ENCODE measurements at regions not wholly inside any gene's neighbourhood (a gene's known extent, or its start where the extent isn't known, plus 50 kb on each side); places are given as distances from the start of the nearest gene placed in this dataset.

DNA sequence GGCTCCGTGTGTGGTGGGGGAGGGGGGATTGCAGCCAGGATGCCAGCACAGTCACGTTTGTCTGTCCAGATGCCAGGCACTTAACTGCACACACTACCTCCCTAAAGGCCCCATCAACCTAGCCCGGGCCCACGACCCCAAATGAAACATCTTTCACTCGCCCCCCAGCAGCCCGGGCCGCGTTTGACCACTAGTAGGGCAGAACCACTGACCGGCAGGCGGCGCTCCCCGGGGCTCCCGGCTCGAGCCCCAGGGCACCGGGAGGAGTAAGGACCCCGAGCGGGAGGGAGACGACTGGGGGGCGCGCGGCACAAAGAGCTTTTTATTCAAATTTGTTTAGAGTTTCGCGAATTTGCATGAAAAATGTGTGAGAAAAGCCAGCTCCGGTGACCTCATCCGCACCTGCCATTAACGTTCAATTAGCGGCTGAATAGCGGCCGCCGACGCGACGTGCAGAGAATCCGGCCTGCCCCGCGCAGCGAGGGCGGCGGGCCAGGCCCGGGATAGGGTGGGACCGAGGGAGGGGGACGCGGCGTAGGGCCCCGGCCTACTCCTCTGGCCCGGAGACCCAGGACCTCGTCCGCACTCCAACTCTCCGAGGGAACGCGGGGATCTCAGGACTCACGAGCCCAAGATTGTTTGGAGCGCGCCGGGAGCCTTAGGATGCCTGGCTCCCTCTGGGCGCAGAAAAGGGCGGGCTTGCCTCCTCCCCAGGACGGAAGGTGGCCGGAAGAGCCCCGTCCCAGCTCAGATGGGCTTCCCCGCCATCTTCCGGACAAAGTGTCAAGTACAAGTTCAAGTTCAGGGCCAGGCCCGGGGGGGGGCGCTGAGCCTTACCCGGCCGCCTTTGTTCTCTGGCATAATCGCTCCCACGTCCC lies 64.9 kb upstream of the POLG start:
- no peak for DNase-seq

DNA sequence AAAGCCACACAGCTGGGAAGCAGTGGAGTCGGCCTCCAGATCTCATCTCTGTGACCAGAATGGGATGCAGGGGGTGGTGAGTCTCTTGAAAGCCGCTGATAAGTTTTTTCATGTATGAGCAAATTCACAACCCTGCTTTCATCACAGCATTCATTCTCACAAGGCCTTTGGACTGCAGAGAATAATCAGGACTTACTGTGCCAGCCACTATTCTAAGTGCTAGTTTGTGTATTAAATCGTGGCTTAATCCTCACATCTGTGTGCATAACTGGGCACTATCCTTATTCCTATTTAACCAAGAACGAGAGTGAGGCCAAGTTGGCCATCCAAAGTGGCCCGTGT lies 64.2 kb upstream of the POLG start:
- no peak for DNase-seq

GRCh38 chr15:89397653-89398023 lies 63.0 kb upstream of the POLG start:
- no peak for DNase-seq

GRCh38 chr15:89396723-89397652 lies 62.4 kb upstream of the POLG start:
- DNase-seq = no peak

DNA sequence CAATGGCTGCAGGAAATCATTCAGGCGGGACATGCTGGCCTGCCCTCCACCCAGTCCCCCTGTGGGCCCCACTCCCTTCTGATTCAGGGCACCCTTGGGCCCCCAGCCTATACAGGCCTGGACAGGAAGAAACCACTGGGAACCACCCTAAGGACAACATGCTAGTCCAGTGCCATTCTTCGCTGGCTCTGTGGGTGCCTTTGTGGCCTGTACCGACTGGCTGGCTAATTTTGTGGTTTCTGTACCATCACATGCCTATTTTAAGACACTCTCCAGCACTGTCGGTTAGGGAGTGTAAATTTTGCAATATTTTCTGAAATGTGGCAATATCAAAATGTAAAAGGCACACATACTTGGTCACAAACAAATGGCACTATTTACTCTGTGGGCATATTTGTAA lies 61.4 kb upstream of the POLG start:
- DNase-seq = no peak

DNA sequence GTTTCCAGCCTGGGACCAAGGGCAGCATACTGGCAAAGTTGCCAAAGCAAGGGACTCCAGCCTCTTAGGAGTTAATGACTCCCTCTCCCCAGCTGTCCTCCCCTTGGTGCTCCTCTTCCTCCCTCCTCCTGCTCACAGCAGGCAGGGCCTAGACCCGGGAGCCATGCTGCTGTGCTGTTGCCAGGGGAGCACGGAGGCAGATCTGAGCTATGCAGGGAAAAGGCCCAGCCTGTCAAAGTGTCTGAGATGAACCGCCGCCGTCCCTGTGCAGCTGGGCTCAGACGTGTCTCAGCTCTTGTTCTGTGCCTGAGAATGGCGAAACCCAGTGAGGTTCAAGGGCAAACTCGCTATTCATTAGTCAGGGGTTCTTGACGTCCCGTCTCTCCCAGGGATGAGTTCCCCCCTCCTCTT lies 60.8 kb upstream of the POLG start:
- no peak for DNase-seq

GRCh38 chr15:89395031-89395430 lies 60.4 kb upstream of the POLG start:
- DNase-seq = no peak

- DNase-seq = no peak
Measured at GRCh38 chr15:89393056-89393455, 58.4 kb upstream of the POLG start.

- DNase-seq = no peak
Measured at GRCh38 chr15:89391685-89392257, 57.1 kb upstream of the POLG start.

- DNase-seq = no peak
Measured at GRCh38 chr15:89389841-89390603, 55.4 kb upstream of the POLG start.

GRCh38 chr15:89387140-89387903 lies 52.7 kb upstream of the POLG start:
- no peak for DNase-seq

DNA sequence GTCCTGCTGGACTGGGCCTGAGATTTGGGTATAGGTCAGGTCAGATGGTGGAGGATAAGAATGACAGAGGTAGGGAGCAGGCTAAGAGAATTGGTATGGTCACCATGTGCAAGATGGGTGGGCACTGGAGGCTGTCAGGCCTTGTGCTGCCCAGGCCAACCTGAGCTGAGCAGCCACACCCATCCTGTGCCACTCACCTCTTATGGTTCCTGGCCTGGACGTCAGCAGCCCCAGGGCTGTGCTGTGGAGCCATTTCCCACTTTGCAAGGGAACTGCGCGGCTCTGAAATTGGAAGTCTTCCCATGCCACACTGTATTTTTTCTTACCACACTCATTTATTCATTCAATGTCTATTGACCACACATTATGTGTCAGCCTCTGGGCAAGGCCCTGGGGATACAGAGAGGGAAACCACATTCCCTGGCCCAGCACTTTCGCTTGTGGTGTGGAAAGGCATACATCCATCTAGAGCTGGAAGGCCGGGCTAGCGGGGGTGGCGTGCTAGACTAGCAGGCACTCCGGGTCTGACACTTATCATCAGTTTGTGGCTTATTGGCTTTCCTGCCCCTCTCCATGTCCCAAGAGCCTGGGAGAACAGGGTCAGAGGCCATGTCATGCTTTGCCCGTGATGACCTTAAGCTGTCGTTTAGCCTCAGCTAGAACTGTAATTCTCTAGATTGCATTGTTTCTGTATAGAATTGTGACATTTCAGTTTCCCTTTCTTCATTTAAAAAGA lies 51.1 kb upstream of the POLG start:
- DNase-seq = no peak
